ENCODE measurements at regions not wholly inside any gene's neighbourhood (a gene's known extent, or its start where the extent isn't known, plus 50 kb on each side); places are given as distances from the start of the nearest gene placed in this dataset.

DNA sequence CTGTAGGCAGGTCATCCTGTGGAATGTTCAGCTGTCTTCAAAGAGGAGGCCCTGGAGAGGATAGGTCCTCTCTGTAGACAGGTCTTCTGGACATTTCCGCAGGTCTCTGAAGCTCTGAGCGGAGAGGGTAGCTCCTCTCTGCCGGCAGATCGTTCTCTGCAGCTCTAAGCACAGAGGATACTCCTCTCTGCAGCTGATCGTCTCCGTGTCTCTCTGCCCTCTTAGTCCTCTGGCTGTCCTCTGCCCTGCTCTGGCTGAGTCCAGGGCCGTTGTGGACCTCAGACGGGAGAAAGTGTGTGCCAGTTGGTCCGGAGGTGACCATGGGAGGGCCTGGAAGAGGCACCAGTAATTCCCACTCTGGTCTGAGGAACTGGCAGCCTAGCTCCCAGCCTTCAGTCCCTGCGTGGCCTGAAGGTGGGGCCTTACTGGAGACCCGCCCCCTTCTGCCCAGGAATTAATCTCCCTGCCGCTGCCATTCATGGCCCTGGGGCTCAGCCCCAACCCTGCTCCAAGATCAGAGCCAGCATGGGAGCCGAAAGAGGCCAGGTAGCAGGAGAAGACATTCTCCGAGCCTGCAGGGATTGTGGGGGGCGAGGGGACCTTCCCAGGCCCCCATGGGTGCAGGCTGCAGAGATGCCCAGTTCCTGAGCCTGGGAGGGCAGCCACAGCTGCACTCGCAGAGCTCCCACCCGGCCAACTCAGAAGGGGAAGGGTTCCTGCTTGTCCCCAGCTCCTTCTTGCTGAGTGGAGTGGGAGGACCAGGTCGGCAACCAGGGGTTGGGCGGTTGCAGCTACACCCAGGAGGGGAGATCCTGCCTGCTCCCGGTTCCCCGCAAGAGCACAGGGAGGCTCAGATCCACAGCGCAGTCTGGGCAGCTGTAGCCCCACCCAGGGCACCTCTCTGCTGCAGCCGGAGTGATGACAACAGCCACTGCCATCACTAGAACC is 488.7 kb downstream of the RSL24D1 start:
- ATAC-seq (no peak), DNase-seq (peak in 1 of 4 donors; percentile 57)
- no peak overlapping the region for H3K27ac ChIP-seq
- H3K27me3 ChIP-seq, result no peaks in the 10 kb centered on the region
- TF ChIP-seq CTCF (IDR thresholded peaks at IDR 0.05), result no peak
- intact Hi-C loops (cut with DNase I), result no loop called here
- no peaks in the 10 kb centered on the region for H3K36me3 ChIP-seq
- no peaks in the 10 kb centered on the region for H3K4me1 ChIP-seq
- no peak overlapping the region for H3K4me3 ChIP-seq
- no peaks in the 10 kb centered on the region for H3K9me3 ChIP-seq

DNA sequence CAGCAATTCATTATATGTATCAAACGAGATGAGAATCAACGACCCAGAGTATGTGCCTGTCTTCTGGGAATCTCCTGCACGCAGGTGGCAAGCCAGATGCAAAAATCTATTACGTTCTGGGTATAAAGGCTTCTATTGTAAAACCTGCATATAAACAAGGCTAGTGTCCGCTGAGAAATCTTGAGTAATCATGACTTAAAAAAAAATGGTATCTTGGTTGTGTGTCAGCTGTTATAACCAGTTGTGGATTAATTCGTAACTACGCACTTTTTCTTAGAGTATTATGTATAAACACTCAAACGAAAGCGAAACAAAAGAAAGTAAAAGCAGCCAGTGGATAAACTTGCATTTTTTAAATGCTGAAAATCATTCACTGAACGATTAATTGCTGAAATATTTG is 509.1 kb downstream of the RSL24D1 start:
- Histone ChIP-seq H3K27ac (no peak overlapping the region), H3K4me1 (no peaks in the 10 kb centered on the region), H3K4me3 (no peak overlapping the region), H3K27me3 (no peaks in the 10 kb centered on the region), H3K36me3 (no peaks in the 10 kb centered on the region), H3K9me3 (no peaks in the 10 kb centered on the region)
- intact Hi-C loops (cut with DNase I), result no loop called here
- no peak for TF ChIP-seq CTCF (IDR thresholded peaks at IDR 0.05)
- ATAC-seq, result peak; percentile 53
- DNase-seq, result no peak
